Peyer's patch (tissue), 4 donors: ENCODE measurements at regions not wholly inside any gene's neighbourhood (a gene's known extent, or its start where the extent isn't known, plus 50 kb on each side); places are given as distances from the start of the nearest gene placed in this dataset.

ENCODE experiments used
- POLR2A ChIP-seq, 2 donors: fragments of 450-650 bp; IDR thresholded peaks; one replicate each; pipeline ENCODE4 v1.5.1; 2017; ENCODE audit warnings: antibody characterized with exemption in 2 of 2, mild to moderate bottlenecking in 2 of 2, moderate library complexity in 2 of 2
- TF ChIP-seq, protein P1 (sequence below), 6 experiments: fragments of 450-650 bp in 4 of 6; fragments of 200-600 bp in 2 of 6; sonication (generic) in 1 of 6; IDR thresholded peaks; one replicate each; pipeline ENCODE4 v1.5.1; 2017 to 2019; ENCODE audit warnings: antibody characterized with exemption in 6 of 6, mild to moderate bottlenecking in 3 of 6, moderate library complexity in 1 of 6

DNA sequence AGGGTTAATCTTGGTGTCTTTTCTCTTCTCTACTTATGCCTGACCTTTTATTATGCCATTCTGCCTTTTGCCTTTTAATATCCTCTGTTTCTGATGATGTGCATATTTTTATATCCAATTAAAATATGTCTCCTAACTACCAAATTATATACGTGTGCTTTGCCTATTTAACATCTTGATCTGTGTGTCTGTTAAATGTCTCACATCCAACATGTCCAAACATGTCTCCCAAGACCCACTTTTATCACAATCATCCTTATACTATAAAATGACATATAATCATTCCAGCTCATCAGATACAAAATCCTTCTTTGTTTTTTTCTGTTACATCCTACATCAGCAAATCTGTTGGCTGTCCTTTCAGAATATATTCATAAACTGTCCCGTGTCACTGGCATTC is 539.5 kb downstream of the ZPLD1 start:
- no peak for TF ChIP-seq POLR2A (IDR thresholded peaks at IDR 0.05)
- TF ChIP-seq, protein P1, sequence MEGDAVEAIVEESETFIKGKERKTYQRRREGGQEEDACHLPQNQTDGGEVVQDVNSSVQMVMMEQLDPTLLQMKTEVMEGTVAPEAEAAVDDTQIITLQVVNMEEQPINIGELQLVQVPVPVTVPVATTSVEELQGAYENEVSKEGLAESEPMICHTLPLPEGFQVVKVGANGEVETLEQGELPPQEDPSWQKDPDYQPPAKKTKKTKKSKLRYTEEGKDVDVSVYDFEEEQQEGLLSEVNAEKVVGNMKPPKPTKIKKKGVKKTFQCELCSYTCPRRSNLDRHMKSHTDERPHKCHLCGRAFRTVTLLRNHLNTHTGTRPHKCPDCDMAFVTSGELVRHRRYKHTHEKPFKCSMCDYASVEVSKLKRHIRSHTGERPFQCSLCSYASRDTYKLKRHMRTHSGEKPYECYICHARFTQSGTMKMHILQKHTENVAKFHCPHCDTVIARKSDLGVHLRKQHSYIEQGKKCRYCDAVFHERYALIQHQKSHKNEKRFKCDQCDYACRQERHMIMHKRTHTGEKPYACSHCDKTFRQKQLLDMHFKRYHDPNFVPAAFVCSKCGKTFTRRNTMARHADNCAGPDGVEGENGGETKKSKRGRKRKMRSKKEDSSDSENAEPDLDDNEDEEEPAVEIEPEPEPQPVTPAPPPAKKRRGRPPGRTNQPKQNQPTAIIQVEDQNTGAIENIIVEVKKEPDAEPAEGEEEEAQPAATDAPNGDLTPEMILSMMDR (IDR thresholded peaks at IDR 0.05): no peak
